Thyroid gland (tissue), 4 donors: ENCODE measurements at regions not wholly inside any gene's neighbourhood (a gene's known extent, or its start where the extent isn't known, plus 50 kb on each side); places are given as distances from the start of the nearest gene placed in this dataset.

Source experiments
- DNase-seq, 2 donors: peaks; one replicate each; pipeline ENCODE4 v3.0.0-alpha.2; 2019
- H3K27ac ChIP-seq, 3 donors: fragments of 200-600 bp; sonication (generic); 1 replicate in 2 of 3; 2 replicates in 1 of 3; pipeline ENCODE4 v1.5.1; 2016 to 2019; ENCODE audit warnings: mild to moderate bottlenecking in 1 of 3, moderate library complexity in 1 of 3
- H3K27me3 ChIP-seq: fragments of 200-600 bp; sonication (generic); one replicate; pipeline ENCODE4 v1.5.1; 2019
- H3K36me3 ChIP-seq, 2 donors: fragments of 200-600 bp; sonication (generic); one replicate each; pipeline ENCODE4 v1.5.1; 2016 to 2019
- H3K4me1 ChIP-seq, 2 donors: fragments of 200-600 bp; sonication (generic); one replicate each; pipeline ENCODE4 v1.5.1; 2017 to 2019
- H3K4me3 ChIP-seq, 3 donors: fragments of 200-600 bp; sonication (generic); replicated peaks in 1 of 3; 1 replicate in 2 of 3; 2 replicates in 1 of 3; pipeline ENCODE4 v1.5.1; 2016; ENCODE audit warnings: mild to moderate bottlenecking in 1 of 3
- H3K9me3 ChIP-seq: fragments of 200-600 bp; sonication (generic); one replicate; pipeline ENCODE4 v1.5.1; 2017
- POLR2A ChIP-seq, 2 donors: fragments of 450-650 bp; IDR thresholded peaks; one replicate each; pipeline ENCODE4 v1.6.1; 2017; ENCODE audit warnings: antibody characterized with exemption in 2 of 2, mild to moderate bottlenecking in 2 of 2, moderate library complexity in 1 of 2
- WGBS, 2 donors: methylation state at CpG; one replicate each; pipeline ENCODE4 v1.1.5; 2017; 5-methylcytosine and 5-hydroxymethylcytosine counted together
- intact Hi-C: fragments of 100-400 bp; cut with DNase I; formaldehyde crosslinking; loops from one replicate; pipeline ENCODE4 v1.15.1; 2023
- TF ChIP-seq, protein P1 (sequence below), 6 experiments: fragments of 200-600 bp in 3 of 6; fragments of 450-650 bp in 3 of 6; sonication (generic) in 3 of 6; IDR thresholded peaks; one replicate each; pipeline ENCODE4 v1.5.1; 2016 to 2019; ENCODE audit warnings: antibody characterized with exemption in 6 of 6, mild to moderate bottlenecking in 2 of 6, inconsistent platforms in 1 of 6, moderate library complexity in 1 of 6

DNA sequence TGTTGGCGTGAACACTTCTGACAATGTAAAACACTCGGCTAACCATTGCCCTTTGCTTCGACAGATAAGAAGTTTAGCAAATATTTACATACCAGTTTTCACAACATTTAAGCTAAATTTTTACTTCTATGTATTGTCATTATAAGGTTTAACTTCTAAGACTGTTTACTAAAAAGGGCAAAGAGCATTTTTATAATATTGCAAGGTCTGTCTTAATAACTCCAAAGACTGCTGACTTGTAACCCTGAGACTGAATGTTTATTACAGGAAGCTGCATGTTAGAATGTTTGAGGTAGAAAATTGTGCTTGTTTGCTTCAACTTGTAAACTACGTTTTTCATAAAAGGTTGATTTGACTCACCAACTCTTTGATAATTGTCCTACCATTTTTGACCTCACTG, 213.2 kb upstream of the RPS6KA3 start:
- no peaks in the 10 kb centered on the region for H3K36me3 ChIP-seq
- H3K27ac ChIP-seq, result no peak overlapping the region
- DNase-seq, result no peak
- intact Hi-C loops, result no loop called here
- TF ChIP-seq, protein P1, sequence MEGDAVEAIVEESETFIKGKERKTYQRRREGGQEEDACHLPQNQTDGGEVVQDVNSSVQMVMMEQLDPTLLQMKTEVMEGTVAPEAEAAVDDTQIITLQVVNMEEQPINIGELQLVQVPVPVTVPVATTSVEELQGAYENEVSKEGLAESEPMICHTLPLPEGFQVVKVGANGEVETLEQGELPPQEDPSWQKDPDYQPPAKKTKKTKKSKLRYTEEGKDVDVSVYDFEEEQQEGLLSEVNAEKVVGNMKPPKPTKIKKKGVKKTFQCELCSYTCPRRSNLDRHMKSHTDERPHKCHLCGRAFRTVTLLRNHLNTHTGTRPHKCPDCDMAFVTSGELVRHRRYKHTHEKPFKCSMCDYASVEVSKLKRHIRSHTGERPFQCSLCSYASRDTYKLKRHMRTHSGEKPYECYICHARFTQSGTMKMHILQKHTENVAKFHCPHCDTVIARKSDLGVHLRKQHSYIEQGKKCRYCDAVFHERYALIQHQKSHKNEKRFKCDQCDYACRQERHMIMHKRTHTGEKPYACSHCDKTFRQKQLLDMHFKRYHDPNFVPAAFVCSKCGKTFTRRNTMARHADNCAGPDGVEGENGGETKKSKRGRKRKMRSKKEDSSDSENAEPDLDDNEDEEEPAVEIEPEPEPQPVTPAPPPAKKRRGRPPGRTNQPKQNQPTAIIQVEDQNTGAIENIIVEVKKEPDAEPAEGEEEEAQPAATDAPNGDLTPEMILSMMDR (IDR thresholded peaks at IDR 0.05), result no peak
- no peak for TF ChIP-seq POLR2A (IDR thresholded peaks at IDR 0.05)
- H3K4me3 ChIP-seq, result no peak overlapping the region
- H3K27me3 ChIP-seq, result no peaks in the 10 kb centered on the region
- no peaks in the 10 kb centered on the region for H3K4me1 ChIP-seq
- no peaks in the 10 kb centered on the region for H3K9me3 ChIP-seq
- 83 to 84% methylated on average over 4 of the region's 4 CpGs for WGBS, 2 donors

DNA sequence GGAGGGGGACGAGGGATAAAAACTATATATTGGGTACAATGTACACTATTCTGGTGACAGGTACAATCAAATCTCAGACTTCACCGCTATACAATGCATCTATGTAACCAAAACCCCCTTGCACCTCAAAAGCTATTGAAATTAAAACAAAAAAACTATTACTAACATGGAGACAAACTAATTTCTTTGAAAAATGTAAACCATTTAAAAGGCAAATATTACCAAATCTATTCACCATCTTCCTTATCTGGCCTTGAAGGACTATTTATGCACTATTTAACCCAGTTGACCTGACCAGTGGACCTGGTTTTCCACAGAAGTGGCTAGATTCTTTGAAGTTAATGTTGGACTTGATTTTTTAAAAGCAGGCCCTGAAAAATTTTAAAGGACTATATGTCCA, 212.3 kb upstream of the RPS6KA3 start:
- 90 to 97% methylated on average over 2 of the region's 2 CpGs for WGBS, 2 donors
- no peaks in the 10 kb centered on the region for H3K9me3 ChIP-seq
- no peak overlapping the region for H3K27ac ChIP-seq
- no peaks in the 10 kb centered on the region for H3K4me1 ChIP-seq
- H3K36me3 ChIP-seq, result no peaks in the 10 kb centered on the region
- no peaks in the 10 kb centered on the region for H3K27me3 ChIP-seq
- intact Hi-C loops, result no loop called here
- H3K4me3 ChIP-seq, result no peak overlapping the region
- TF ChIP-seq, protein P1 (IDR thresholded peaks at IDR 0.05), result no peak
- no peak for TF ChIP-seq POLR2A (IDR thresholded peaks at IDR 0.05)
- DNase-seq, result no peak

DNA sequence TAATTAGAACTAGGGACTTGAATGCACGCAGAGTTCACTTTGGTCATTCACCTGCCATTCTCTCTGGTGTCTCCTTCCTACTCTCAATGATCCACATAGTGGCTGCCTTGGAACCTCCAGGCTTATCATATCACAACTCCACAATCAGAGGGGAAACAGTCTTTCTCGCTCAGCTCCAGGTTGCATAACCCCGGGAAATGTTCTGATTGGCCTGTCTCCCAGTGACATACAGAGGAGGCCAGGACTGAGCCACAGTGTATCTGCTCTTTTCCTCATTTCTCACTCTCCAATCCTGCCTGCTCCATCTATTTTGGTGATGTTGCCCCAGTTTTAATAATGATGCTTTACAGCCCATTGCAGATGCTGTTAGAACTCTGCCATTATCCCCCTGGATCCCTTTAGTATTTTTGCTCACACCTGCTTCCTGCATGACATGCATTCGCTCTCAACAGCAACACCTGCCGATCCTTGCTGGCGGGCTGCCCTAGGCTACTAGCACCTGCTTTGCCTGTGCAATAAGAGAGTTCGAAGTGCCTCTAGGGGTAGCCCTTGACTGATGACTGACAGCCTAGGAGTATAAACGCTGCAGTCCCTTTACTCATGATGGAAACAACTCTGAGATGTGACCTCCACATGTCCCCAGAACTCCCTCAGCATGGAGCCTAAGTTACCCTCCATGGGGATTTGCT, 211.3 kb upstream of the RPS6KA3 start:
- Histone ChIP-seq H3K4me1 (no peaks in the 10 kb centered on the region), H3K27me3 (no peaks in the 10 kb centered on the region), H3K9me3 (no peaks in the 10 kb centered on the region), H3K4me3 (no peak overlapping the region), H3K36me3 (no peaks in the 10 kb centered on the region), H3K27ac (no peak overlapping the region)
- intact Hi-C loops, result no loop called here
- DNase-seq, result no peak
- no peak for TF ChIP-seq POLR2A (IDR thresholded peaks at IDR 0.05)
- TF ChIP-seq, protein P1 (IDR thresholded peaks at IDR 0.05), result no peak
- 69 to 70% methylated on average over 8 of the region's 8 CpGs for WGBS, 2 donors

DNA sequence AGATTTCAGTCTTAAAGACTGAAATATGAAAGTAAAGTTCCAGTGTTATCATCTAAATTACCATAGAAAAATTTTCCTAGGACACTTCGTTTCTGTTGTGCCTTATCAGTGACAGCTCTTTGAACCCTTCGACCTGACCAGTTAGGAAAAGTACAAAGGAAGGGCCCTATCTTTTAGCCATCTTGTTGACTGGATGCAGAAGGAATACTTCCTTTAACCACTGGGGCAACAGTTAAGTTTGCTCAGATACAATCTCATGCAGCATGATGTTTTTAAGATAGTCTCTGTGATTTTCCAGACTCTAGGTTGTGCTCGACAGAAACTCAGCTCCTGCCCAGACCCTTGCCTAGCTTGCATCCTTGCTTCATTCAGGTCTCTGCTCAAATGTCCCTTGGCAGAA, 210.5 kb upstream of the RPS6KA3 start:
- Histone ChIP-seq H3K27me3 (no peaks in the 10 kb centered on the region), H3K36me3 (no peaks in the 10 kb centered on the region), H3K27ac (no peak overlapping the region), H3K9me3 (no peaks in the 10 kb centered on the region), H3K4me3 (no peak overlapping the region), H3K4me1 (no peaks in the 10 kb centered on the region)
- intact Hi-C loops, result no loop called here
- no peak for TF ChIP-seq POLR2A (IDR thresholded peaks at IDR 0.05)
- TF ChIP-seq, protein P1 (IDR thresholded peaks at IDR 0.05), result no peak
- WGBS, 2 donors, result 67 to 73% methylated on average over 3 of the region's 3 CpGs
- no peak for DNase-seq

DNA sequence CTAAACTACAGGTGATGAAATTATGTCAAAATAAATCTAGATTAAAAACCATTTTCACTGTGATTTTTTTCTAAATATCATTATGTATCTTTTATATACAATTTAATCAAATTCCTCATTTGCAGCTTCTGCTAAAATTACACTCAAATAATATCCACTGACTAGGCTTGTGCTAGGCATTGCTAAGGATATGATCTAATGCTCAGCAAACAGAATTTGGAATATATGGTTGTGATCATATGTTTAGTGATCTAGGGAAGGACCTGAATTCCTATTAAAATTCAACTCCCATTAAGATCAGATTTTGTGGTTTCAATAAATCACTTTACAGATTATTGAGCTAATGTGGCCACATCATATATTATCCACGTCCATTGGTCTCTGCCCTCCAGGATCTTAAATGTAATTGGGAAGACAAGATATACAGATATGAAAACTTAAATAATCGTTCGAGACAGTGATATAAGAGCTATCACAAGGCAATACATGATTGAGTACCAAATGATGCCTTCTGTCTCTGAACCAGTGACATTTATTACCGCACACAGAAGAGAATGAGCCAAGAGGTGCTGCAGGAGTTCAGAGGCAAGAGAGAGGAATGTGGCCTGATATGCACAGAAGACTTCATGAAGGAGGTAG, 206.0 kb upstream of the RPS6KA3 start:
- WGBS, 2 donors, result 89 to 94% methylated on average over 4 of the region's 4 CpGs
- no peaks in the 10 kb centered on the region for H3K36me3 ChIP-seq

More for the DNA sequence above, 206.0 kb upstream of the RPS6KA3 start:
- Histone ChIP-seq H3K9me3 (no peaks in the 10 kb centered on the region), H3K4me1 (no peaks in the 10 kb centered on the region), H3K4me3 (no peak overlapping the region), H3K27ac (no peak overlapping the region), H3K27me3 (no peaks in the 10 kb centered on the region)
- no peak for DNase-seq
- intact Hi-C loops, result no loop called here
- no peak for TF ChIP-seq POLR2A (IDR thresholded peaks at IDR 0.05)
- TF ChIP-seq, protein P1 (IDR thresholded peaks at IDR 0.05), result no peak
